ENCODE measurements at regions not wholly inside any gene's neighbourhood (a gene's known extent, or its start where the extent isn't known, plus 50 kb on each side); places are given as distances from the start of the nearest gene placed in this dataset.

DNA sequence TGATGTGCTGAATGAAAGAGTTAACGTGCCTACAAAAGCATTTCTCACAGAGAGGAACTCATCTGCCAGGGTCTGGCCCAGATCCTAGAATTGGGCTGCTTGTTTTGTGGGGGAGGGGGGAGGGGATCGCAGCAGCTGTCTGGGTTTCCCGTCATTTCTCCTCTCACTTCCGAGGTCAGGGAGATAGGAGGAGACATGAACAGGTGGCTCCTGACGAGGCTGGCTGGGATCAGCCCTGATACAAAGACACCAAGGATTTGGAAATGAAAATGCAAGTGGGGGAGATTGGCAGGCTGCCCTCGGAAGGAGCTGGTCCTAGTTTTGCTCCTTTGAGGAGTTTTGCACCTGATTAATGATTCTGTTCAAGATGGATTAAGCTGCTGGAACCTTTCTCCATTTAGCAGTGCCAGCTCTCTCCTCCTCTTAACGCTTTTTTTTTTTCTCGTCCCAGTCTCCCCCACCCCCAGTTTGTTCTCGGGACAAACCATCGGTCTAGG is 86.8 kb upstream of the KMT2C start:
- TF ChIP-seq, protein P1, sequence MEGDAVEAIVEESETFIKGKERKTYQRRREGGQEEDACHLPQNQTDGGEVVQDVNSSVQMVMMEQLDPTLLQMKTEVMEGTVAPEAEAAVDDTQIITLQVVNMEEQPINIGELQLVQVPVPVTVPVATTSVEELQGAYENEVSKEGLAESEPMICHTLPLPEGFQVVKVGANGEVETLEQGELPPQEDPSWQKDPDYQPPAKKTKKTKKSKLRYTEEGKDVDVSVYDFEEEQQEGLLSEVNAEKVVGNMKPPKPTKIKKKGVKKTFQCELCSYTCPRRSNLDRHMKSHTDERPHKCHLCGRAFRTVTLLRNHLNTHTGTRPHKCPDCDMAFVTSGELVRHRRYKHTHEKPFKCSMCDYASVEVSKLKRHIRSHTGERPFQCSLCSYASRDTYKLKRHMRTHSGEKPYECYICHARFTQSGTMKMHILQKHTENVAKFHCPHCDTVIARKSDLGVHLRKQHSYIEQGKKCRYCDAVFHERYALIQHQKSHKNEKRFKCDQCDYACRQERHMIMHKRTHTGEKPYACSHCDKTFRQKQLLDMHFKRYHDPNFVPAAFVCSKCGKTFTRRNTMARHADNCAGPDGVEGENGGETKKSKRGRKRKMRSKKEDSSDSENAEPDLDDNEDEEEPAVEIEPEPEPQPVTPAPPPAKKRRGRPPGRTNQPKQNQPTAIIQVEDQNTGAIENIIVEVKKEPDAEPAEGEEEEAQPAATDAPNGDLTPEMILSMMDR (IDR thresholded peaks at IDR 0.05) = no peak
- no peak for TF ChIP-seq POLR2A (IDR thresholded peaks at IDR 0.05)
